H9 (cell line): ENCODE measurements at regions not wholly inside any gene's neighbourhood (a gene's known extent, or its start where the extent isn't known, plus 50 kb on each side); places are given as distances from the start of the nearest gene placed in this dataset.

ENCODE experiments used
- DNase-seq: peaks from one replicate; pipeline ENCODE4 v3.0.0-alpha.2; 2017
- H2AFZ ChIP-seq: one replicate; pipeline ENCODE4 v1.6.1; 2013; ENCODE audit warnings: mild to moderate bottlenecking, low read length, control low read depth, moderate library complexity
- H2AK5ac ChIP-seq: 2 replicates; pipeline ENCODE4 v1.6.1; 2013; ENCODE audit warnings: low read length, control low read depth, mixed read lengths; ENCODE audit not compliant: insufficient read length
- H2BK120ac ChIP-seq: one replicate; pipeline ENCODE4 v1.6.1; 2013; ENCODE audit warnings: low read depth, mild to moderate bottlenecking, low read length, control low read depth, inconsistent platforms; ENCODE audit not compliant: poor library complexity, severe bottlenecking
- H2BK12ac ChIP-seq: 2 replicates; pipeline ENCODE4 v1.6.1; 2013; ENCODE audit warnings: low read length, control low read depth, mixed read lengths, low read depth; ENCODE audit not compliant: insufficient read length
- H2BK15ac ChIP-seq: 2 replicates; pipeline ENCODE4 v1.6.1; 2013; ENCODE audit warnings: low read depth, low read length, control low read depth
- H2BK20ac ChIP-seq: one replicate; pipeline ENCODE4 v1.6.1; 2013; ENCODE audit warnings: low read depth, mild to moderate bottlenecking, low read length, control low read depth, inconsistent platforms; ENCODE audit not compliant: poor library complexity, severe bottlenecking
- H2BK5ac ChIP-seq: 2 replicates; pipeline ENCODE4 v1.6.1; 2013; ENCODE audit warnings: low read length, control low read depth, mixed read lengths; ENCODE audit not compliant: insufficient read length
- H3K14ac ChIP-seq: 2 replicates; pipeline ENCODE4 v1.6.1; 2013; ENCODE audit warnings: low read length, control low read depth; ENCODE audit not compliant: insufficient read depth
- H3K18ac ChIP-seq: 2 replicates; pipeline ENCODE4 v1.6.1; 2013; ENCODE audit warnings: low read depth, mild to moderate bottlenecking, mixed read lengths, low read length, control low read depth; ENCODE audit not compliant: insufficient read length
- H3K23ac ChIP-seq: 2 replicates; pipeline ENCODE4 v1.6.1; 2013; ENCODE audit warnings: low read length, control low read depth, mixed read lengths, low read depth; ENCODE audit not compliant: insufficient read length
- H3K23me2 ChIP-seq: 2 replicates; pipeline ENCODE4 v1.6.1; 2013; ENCODE audit warnings: low read depth, mild to moderate bottlenecking, mixed read lengths, low read length, control low read depth; ENCODE audit not compliant: insufficient read length, poor library complexity, severe bottlenecking
- H3K27ac ChIP-seq: 2 replicates; pipeline ENCODE4 v1.5.1; 2013; ENCODE audit warnings: low read length, control low read depth, mixed read lengths, low read depth; ENCODE audit not compliant: insufficient read length
- H3K27me3 ChIP-seq: 2 replicates; pipeline ENCODE4 v1.6.1; 2013; ENCODE audit warnings: low read length, control low read depth, inconsistent platforms; ENCODE audit not compliant: insufficient read depth
- H3K4ac ChIP-seq: 2 replicates; pipeline ENCODE4 v1.6.1; 2013; ENCODE audit warnings: low read depth, mild to moderate bottlenecking, control low read depth, inconsistent platforms, low read length, moderate library complexity
- H3K4me1 ChIP-seq: 2 replicates; pipeline ENCODE4 v1.6.1; 2013; ENCODE audit warnings: low read length, control low read depth, inconsistent platforms; ENCODE audit not compliant: insufficient read depth
- H3K4me2 ChIP-seq: 2 replicates; pipeline ENCODE4 v1.6.1; 2013; ENCODE audit warnings: low read length, control low read depth, mixed read lengths; ENCODE audit not compliant: insufficient read length, insufficient read depth
- H3K56ac ChIP-seq: 2 replicates; pipeline ENCODE4 v1.6.1; 2013; ENCODE audit warnings: low read depth, mild to moderate bottlenecking, mixed read lengths, low read length, control low read depth; ENCODE audit not compliant: insufficient read length
- H3K79me1 ChIP-seq: 2 replicates; pipeline ENCODE4 v1.6.1; 2013; ENCODE audit warnings: low read depth, mild to moderate bottlenecking, moderate library complexity, low read length, control low read depth, inconsistent platforms; ENCODE audit not compliant: insufficient read depth, poor library complexity, severe bottlenecking
- H3K79me2 ChIP-seq: 2 replicates; pipeline ENCODE4 v1.6.1; 2013; ENCODE audit warnings: low read length, control low read depth, inconsistent platforms; ENCODE audit not compliant: insufficient read depth
- H3K9ac ChIP-seq: 2 replicates; pipeline ENCODE4 v1.6.1; 2013; ENCODE audit warnings: low read length, control low read depth, mixed read lengths; ENCODE audit not compliant: insufficient read length; ENCODE audit errors: extremely low read depth
- H3K9me3 ChIP-seq: one replicate; pipeline ENCODE4 v1.6.1; 2013; ENCODE audit warnings: low read depth, low read length, inconsistent platforms; ENCODE audit not compliant: control insufficient read depth
- H3T11ph ChIP-seq: one replicate; pipeline ENCODE4 v1.6.1; 2013; ENCODE audit warnings: mild to moderate bottlenecking, low read length, control low read depth, inconsistent platforms
- H4K20me1 ChIP-seq: one replicate; pipeline ENCODE4 v1.6.1; 2013; ENCODE audit not compliant: control insufficient read depth, insufficient read length, insufficient read depth
- H4K5ac ChIP-seq: 2 replicates; pipeline ENCODE4 v1.6.1; 2013; ENCODE audit warnings: low read depth, mild to moderate bottlenecking, mixed read lengths, low read length, control low read depth; ENCODE audit not compliant: insufficient read length
- H4K8ac ChIP-seq: replicated peaks from 2 replicates; pipeline ENCODE4 v1.6.1; 2013; ENCODE audit warnings: low read length, control low read depth, mixed read lengths, low read depth; ENCODE audit not compliant: insufficient read length
- H4K91ac ChIP-seq: 2 replicates; pipeline ENCODE4 v1.6.1; 2013; ENCODE audit warnings: low read depth, mild to moderate bottlenecking, moderate library complexity, mixed read lengths, low read length, control low read depth; ENCODE audit not compliant: insufficient read length
- H3K27ac Mint-ChIP-seq, 3 experiments: 2 replicates in 2 of 3; 3 replicates in 1 of 3; pipeline ENCODE4 v1.8.0; 2020 to 2021; ENCODE audit warnings: mixed read lengths in 3 of 3, mild to moderate bottlenecking in 1 of 3, moderate library complexity in 1 of 3
- H3K27me3 Mint-ChIP-seq: 2 replicates; pipeline ENCODE4 v1.8.0; 2021; ENCODE audit warnings: low read depth, mild to moderate bottlenecking, moderate library complexity, mixed read lengths
- H3K36me3 Mint-ChIP-seq, 3 experiments: 2 replicates in 2 of 3; 3 replicates in 1 of 3; pipeline ENCODE4 v1.8.0; 2020 to 2021; ENCODE audit warnings: low read depth in 3 of 3, mixed read lengths in 3 of 3; ENCODE audit not compliant: insufficient read depth in 1 of 3
- H3K4me1 Mint-ChIP-seq, 2 experiments: 2 replicates each; pipeline ENCODE4 v1.8.0; 2020; ENCODE audit warnings: mixed read lengths in 2 of 2
- H3K4me3 Mint-ChIP-seq, 2 experiments: 2 replicates in 1 of 2; 3 replicates in 1 of 2; pipeline ENCODE4 v1.8.0; 2020 to 2021; ENCODE audit warnings: mild to moderate bottlenecking in 2 of 2, mixed read lengths in 2 of 2, moderate library complexity in 1 of 2
- H3K9me3 Mint-ChIP-seq, 2 experiments: 2 replicates in 1 of 2; 3 replicates in 1 of 2; pipeline ENCODE4 v1.8.0; 2020; ENCODE audit warnings: mild to moderate bottlenecking in 2 of 2, mixed read lengths in 2 of 2, moderate library complexity in 1 of 2
- CTCF ChIP-seq: fragments of 200-600 bp; sonication (generic); conservative IDR thresholded peaks from 3 replicates; pipeline ENCODE4 v1.8.0; 2021; ENCODE audit warnings: antibody characterized with exemption, mild to moderate bottlenecking
- WGBS: extraction: QIAGEN DNeasy Blood & Tissue Kit; methylation state at CpG from one replicate; pipeline ENCODE4 v1.1.7; 2013; ENCODE audit warnings: missing lambda C conversion rate, low lambda C conversion rate, mixed read lengths; ENCODE audit not compliant: insufficient read length; ENCODE audit errors: extremely low coverage; 5-methylcytosine and 5-hydroxymethylcytosine counted together

- Histone ChIP-seq H2AFZ (no peak overlapping the region), H2BK120ac (no peak overlapping the region), H2BK12ac (no peak overlapping the region), H3K23me2 (no peaks in the 10 kb centered on the region), H2BK5ac (no peak overlapping the region), H4K5ac (no peak overlapping the region), H3K27ac (no peak overlapping the region), H4K8ac (no peak overlapping the region), H3K27me3 (no peaks in the 10 kb centered on the region), H3K4ac (no peak overlapping the region), H3K9ac (no peak overlapping the region), H3K4me1 (peaks cover 7% of the 10 kb centered on the region; the same call in 1 of the 2 replicates), H4K20me1 (no peaks in the 10 kb centered on the region), H3K23ac (no peak overlapping the region), H3K79me2 (no peaks in the 10 kb centered on the region), H3K4me2 (no peak overlapping the region), H4K91ac (no peak overlapping the region), H3K14ac (no peak overlapping the region), H3K18ac (no peak overlapping the region), H3T11ph (no peak overlapping the region), H3K9me3 (no peaks in the 10 kb centered on the region), H2BK15ac (no peak overlapping the region), H3K79me1 (no peaks in the 10 kb centered on the region), H2AK5ac (no peak overlapping the region), H2BK20ac (no peak overlapping the region), H3K56ac (no peak overlapping the region)
- Mint-ChIP-seq H3K4me1 (peaks cover 33 to 48% of the 10 kb centered on the region in 2 experiments), H3K27ac (0 out of 7 replicates have a peak overlapping the region, but pooled peaks of 1 of the 3 experiments have one; percentile 32), H3K4me3 (no peak overlapping the region), H3K9me3 (no peaks in the 10 kb centered on the region; a peak in 1 of 5 replicates), H3K36me3 (peaks cover 0 to 4% (median 3%) of the 10 kb centered on the region in 3 experiments; a peak in 4 of 7 replicates), H3K27me3 (no peaks in the 10 kb centered on the region)
- TF ChIP-seq CTCF: no peak
- WGBS: no CpG with 5 or more reads among the region's 6 CpGs
- no peak for DNase-seq
Measured at GRCh38 chr1:94672934-94673333, 131.4 kb upstream of the F3 start.
